GM12878 (cell line): ENCODE measurements at regions not wholly inside any gene's neighbourhood (a gene's known extent, or its start where the extent isn't known, plus 50 kb on each side); places are given as distances from the start of the nearest gene placed in this dataset.

Source experiments
- BMI1 ChIP-seq: fragments of 450-650 bp; IDR thresholded peaks from 2 replicates; pipeline ENCODE4 v1.6.1; 2016; ENCODE audit warnings: mild to moderate bottlenecking, moderate library complexity, borderline replicate concordance
- CTCF ChIP-seq, 3 experiments: IDR thresholded peaks in 2 of 3; conservative IDR thresholded peaks in 1 of 3; 2 replicates each; pipeline ENCODE4 v1.5.1; 2011; ENCODE audit warnings: low read depth in 3 of 3, low read length in 3 of 3, mild to moderate bottlenecking in 3 of 3, control low read depth in 2 of 3, moderate library complexity in 2 of 3, inconsistent platforms in 1 of 3, mixed read lengths in 1 of 3; ENCODE audit not compliant: control insufficient read depth in 2 of 3, insufficient read depth in 1 of 3; ENCODE audit errors: extremely low read depth in 1 of 3
- EGR1 ChIP-seq, 2 experiments: IDR thresholded peaks; 1 replicate in 1 of 2; 2 replicates in 1 of 2; pipeline ENCODE4 v1.6.1; 2011 to 2012; ENCODE audit warnings: low read depth in 2 of 2, low read length in 2 of 2, borderline replicate concordance in 1 of 2, mild to moderate bottlenecking in 1 of 2, moderate library complexity in 1 of 2
- EP300 ChIP-seq, 2 experiments: fragments of 150-350 bp in 1 of 2; IDR thresholded peaks; 2 replicates each; pipeline ENCODE4 v1.6.1; 2011 to 2012; ENCODE audit warnings: low read depth in 2 of 2, low read length in 2 of 2, borderline replicate concordance in 1 of 2, improper control_type of control experiment in 1 of 2, inconsistent platforms in 1 of 2; ENCODE audit not compliant: control insufficient read depth in 1 of 2
- POLR2AphosphoS5 ChIP-seq: IDR thresholded peaks from 2 replicates; pipeline ENCODE4 v1.6.1; 2011; ENCODE audit warnings: mild to moderate bottlenecking, low read length, inconsistent platforms
- SIN3A ChIP-seq: IDR thresholded peaks from 2 replicates; pipeline ENCODE4 v1.6.1; 2012; ENCODE audit warnings: low read depth, low read length, improper control_type of control experiment
- SREBF1 ChIP-seq: IDR thresholded peaks from 2 replicates; pipeline ENCODE4 v1.6.1; 2012; ENCODE audit warnings: mild to moderate bottlenecking, low read length
- TCF12 ChIP-seq: IDR thresholded peaks from 2 replicates; pipeline ENCODE4 v1.6.1; 2011; ENCODE audit warnings: low read depth, mild to moderate bottlenecking, low read length
- YY1 ChIP-seq: IDR thresholded peaks from 2 replicates; pipeline ENCODE4 v1.6.1; 2011; ENCODE audit warnings: low read depth, mild to moderate bottlenecking, low read length
- ZNF24 ChIP-seq: fragments of 450-650 bp; IDR thresholded peaks from 2 replicates; pipeline ENCODE4 v1.6.1; 2017; ENCODE audit warnings: antibody characterized with exemption, mild to moderate bottlenecking
- ZNF274 ChIP-seq: IDR thresholded peaks from one replicate; pipeline ENCODE4 v1.8.0; 2011; ENCODE audit not compliant: insufficient read length, insufficient read depth

DNA sequence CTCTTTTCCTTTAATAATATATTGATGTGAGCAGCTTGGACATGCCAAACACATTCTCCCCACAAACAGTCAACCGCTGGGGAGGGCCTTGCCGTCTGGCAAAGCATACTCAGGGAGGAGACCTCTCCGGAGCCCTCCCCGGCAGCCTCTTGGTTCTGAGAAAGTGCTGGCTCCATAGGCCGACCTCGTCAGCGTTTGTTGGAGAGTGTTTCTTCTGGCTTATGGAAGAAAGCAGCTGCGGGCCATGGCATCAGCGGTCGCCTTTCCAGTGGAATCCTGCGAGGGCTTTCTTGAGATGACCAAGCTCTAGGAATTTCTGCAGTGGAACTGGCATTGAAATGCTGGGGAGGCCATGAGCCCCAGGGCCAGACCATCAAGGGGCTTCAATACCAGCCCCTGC, 405.7 kb upstream of the IRX4 start:
- TF ChIP-seq EGR1 (IDR thresholded peaks at IDR 0.05; ENCODE audit: borderline replicate concordance in 1 of 2, low read depth in 2 of 2, low read length in 2 of 2) (no peak), SREBF1 (no peak), SIN3A (no peak), ZNF24 (no peak), YY1 (no peak), ZNF274 (no peak), CTCF (IDR thresholded peaks at IDR 0.05 in 2 of 3, conservative IDR thresholded peaks at IDR 0.05 in 1 of 3; ENCODE audit: control insufficient read depth in 2 of 3, extremely low read depth in 1 of 3, insufficient read depth in 1 of 3, low read depth in 3 of 3, low read length in 3 of 3) (no peak), EP300 (IDR thresholded peaks at IDR 0.05; ENCODE audit: borderline replicate concordance in 1 of 2, control insufficient read depth in 1 of 2, low read depth in 2 of 2, low read length in 2 of 2) (no peak), POLR2AphosphoS5 (no peak), BMI1 (no peak), TCF12 (no peak)
